Bone marrow (tissue), 2 donors: ENCODE measurements at regions not wholly inside any gene's neighbourhood (a gene's known extent, or its start where the extent isn't known, plus 50 kb on each side); places are given as distances from the start of the nearest gene placed in this dataset.

Experiments
- DNase-seq, 2 donors: peaks; one replicate each; lab custom pipeline; 2025; lab: John Stamatoyannopoulos, UW

- DNase-seq, result no peak
These were observed 302.5 kb downstream of the TENT4A start for GRCh38 chr5:7015586-7016256.

- DNase-seq, result no peak
These were observed 303.9 kb downstream of the TENT4A start for GRCh38 chr5:7016999-7017747.

- no peak for DNase-seq
These were observed 305.0 kb downstream of the TENT4A start for GRCh38 chr5:7018198-7018597.

- no peak for DNase-seq
These were observed 305.4 kb downstream of the TENT4A start for GRCh38 chr5:7018601-7019000.

- DNase-seq, result no peak
These were observed 323.1 kb downstream of the TENT4A start for GRCh38 chr5:7036192-7036835.

- no peak for DNase-seq
These were observed 325.8 kb downstream of the TENT4A start for GRCh38 chr5:7039074-7039473.

GRCh38 chr5:7040111-7040510, 326.9 kb downstream of the TENT4A start:
- no peak for DNase-seq

- no peak for DNase-seq
These were observed 330.6 kb downstream of the TENT4A start for GRCh38 chr5:7043797-7044196.

- no peak for DNase-seq
These were observed 334.5 kb downstream of the TENT4A start for GRCh38 chr5:7047511-7048261.

GRCh38 chr5:7050986-7051385, 337.8 kb downstream of the TENT4A start:
- no peak for DNase-seq

- DNase-seq, result no peak
These were observed 339.9 kb downstream of the TENT4A start for GRCh38 chr5:7053125-7053524.

- DNase-seq, result no peak
These were observed 340.4 kb downstream of the TENT4A start for GRCh38 chr5:7053528-7054209.

- no peak for DNase-seq
These were observed 329.3 kb upstream of the ADCY2 start for GRCh38 chr5:7066471-7067235.

GRCh38 chr5:7068156-7068555, 327.8 kb upstream of the ADCY2 start:
- DNase-seq, result no peak

- DNase-seq, result no peak
These were observed 327.0 kb upstream of the ADCY2 start for GRCh38 chr5:7068899-7069298.

- no peak for DNase-seq
These were observed 323.8 kb upstream of the ADCY2 start for GRCh38 chr5:7072188-7072587.

GRCh38 chr5:7073666-7074065, 322.3 kb upstream of the ADCY2 start:
- DNase-seq, result no peak

- no peak for DNase-seq
These were observed 321.8 kb upstream of the ADCY2 start for GRCh38 chr5:7074176-7074575.

- no peak for DNase-seq
These were observed 320.5 kb upstream of the ADCY2 start for GRCh38 chr5:7075470-7075869.

GRCh38 chr5:7078101-7078500, 317.8 kb upstream of the ADCY2 start:
- DNase-seq, result no peak

GRCh38 chr5:7078901-7079300, 317.0 kb upstream of the ADCY2 start:
- no peak for DNase-seq
